SH-SY5Y (cell line): ENCODE measurements at regions not wholly inside any gene's neighbourhood (a gene's known extent, or its start where the extent isn't known, plus 50 kb on each side); places are given as distances from the start of the nearest gene placed in this dataset.

Source experiments
- GATA2 ChIP-seq: IDR thresholded peaks from 2 replicates; pipeline ENCODE4 v1.6.1; 2011; ENCODE audit warnings: mild to moderate bottlenecking, low read depth, low read length
- GATA3 ChIP-seq: IDR thresholded peaks from 2 replicates; pipeline ENCODE4 v1.6.1; 2011; ENCODE audit warnings: low read depth, mild to moderate bottlenecking, low read length, moderate library complexity

DNA sequence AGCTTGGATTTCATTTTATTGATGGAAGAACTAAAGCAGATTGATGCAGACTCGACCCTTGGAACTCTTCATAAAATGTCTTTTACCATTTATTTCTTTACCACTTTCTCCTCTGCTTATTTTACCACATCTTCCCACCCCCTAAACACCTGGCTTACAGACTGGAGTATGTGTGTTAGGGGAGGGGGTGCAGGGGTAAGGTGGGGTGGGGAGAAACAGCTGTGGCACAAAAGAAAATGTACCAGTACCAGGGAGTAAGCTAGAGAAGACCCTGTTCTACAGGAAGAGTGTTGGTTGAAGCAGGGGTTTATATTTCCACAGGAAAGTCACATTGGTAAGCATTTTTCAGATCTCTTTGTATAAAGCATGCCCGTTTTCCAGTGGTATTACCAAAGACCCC lies 312.7 kb upstream of the MTNR1B start:
- TF ChIP-seq GATA3 (no peak), GATA2 (no peak)

DNA sequence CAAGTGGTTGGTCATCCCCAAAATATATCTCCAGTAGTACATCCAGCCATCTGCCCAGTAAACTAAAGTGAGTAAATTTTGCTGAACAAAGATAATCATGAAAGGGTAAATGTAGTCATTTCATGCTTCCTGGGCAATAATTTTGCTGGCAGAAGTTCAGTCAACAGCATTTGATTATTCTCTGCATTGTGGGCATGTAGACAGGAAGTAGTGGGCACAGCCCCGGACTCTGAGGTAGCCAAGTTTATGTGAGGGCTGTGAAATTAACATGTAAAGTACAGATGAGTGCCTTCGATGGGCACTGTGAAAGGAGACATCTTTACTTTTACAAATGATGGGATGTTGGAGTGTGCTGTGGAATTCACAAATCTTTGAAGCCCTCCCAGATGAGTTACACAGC lies 312.2 kb upstream of the MTNR1B start:
- TF ChIP-seq GATA2 = no peak
- no peak for TF ChIP-seq GATA3

DNA sequence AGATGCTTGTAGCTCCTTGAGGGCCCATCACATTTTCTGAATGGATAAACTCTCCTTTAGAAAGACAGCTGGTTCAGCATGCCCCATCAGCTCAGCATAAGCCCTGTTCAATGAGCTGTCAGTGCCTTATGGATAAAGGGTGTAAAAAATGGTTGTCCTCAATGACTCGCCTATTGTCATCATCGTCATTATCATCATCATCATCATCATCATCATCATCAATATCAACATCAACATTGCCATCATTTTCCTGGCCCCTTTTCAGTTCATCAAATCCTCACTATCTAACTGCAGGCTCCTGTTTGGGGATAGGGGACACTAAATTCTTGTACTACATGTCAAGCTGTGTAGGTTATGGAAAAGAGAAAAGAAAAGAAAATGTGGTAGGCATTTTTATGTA lies 310.7 kb upstream of the MTNR1B start:
- no peak for TF ChIP-seq GATA2
- no peak for TF ChIP-seq GATA3

DNA sequence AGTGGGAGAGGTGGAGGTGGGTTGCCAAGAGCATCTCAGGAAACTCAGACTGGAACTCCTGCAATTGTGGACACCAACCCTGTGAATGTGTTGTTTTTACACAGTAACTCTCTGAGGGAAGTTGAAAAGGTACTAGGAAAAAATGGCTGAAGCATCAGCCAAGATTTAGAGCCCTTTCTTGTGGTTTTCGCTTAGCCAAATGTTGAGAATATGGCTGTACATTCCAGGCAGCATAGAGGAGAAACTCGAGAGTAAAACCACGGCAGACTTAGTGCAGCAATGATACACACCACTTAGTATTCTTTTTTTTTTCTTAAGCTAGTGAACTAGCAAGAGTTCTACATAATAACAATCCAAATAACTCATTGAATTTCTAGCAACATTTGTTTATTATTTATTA lies 309.7 kb upstream of the MTNR1B start:
- TF ChIP-seq GATA3 (no peak), GATA2 (no peak)

DNA sequence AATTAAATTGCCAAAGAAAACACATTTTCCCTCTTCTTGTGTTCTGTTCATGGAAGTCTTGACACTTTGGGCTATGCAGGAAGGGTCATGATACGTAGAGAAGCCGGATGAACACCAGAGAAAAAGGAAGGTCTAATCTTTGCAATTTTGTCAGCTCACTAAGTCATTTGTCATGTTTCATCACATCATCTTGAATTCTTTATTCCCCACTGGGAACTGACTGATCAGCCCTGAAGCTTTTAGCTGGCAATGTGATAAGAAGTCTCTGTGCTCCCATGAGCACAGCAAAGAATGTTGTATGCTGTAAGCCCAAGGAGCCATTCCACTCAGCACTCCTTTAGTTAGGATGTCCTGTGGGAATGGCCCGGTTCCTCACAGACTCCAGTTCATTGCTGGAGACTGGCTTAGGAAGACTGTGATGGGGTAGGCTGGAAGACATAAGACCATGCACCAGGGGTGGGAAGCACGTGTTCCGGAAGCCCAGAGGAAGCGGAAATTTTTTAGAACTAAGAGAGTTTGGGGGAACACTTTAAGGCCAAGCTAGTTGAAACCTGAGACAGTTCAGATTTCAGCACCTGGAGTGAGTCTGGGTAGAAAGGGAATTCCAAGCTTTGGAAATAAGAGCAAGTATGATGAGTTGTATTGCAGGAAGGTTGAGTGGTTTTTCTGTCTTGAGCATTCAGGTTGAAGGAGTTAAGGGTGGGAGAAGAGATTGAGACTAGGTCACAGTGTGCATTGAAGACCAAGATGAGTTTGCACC lies 306.7 kb upstream of the MTNR1B start:
- TF ChIP-seq GATA3 (no peak), GATA2 (no peak)

DNA sequence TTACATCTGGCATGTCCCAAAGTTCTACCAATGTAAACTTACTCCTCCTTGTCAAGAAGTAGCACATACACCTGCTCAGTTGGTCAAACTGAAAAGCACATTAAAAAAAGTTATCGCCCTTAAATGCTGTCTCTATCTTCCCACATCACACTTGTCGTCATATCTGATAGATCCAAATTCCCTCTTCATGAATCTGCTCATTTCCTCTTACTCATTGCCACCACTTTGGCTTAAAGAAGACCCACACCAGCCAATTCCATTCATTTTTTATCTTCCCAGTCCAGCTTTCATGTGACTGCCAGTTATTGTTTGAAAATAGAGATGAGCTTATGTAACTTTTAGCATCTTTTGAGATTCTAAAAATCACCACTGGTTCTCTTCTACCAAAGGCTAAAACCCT lies 305.9 kb upstream of the MTNR1B start:
- no peak for TF ChIP-seq GATA2
- no peak for TF ChIP-seq GATA3

DNA sequence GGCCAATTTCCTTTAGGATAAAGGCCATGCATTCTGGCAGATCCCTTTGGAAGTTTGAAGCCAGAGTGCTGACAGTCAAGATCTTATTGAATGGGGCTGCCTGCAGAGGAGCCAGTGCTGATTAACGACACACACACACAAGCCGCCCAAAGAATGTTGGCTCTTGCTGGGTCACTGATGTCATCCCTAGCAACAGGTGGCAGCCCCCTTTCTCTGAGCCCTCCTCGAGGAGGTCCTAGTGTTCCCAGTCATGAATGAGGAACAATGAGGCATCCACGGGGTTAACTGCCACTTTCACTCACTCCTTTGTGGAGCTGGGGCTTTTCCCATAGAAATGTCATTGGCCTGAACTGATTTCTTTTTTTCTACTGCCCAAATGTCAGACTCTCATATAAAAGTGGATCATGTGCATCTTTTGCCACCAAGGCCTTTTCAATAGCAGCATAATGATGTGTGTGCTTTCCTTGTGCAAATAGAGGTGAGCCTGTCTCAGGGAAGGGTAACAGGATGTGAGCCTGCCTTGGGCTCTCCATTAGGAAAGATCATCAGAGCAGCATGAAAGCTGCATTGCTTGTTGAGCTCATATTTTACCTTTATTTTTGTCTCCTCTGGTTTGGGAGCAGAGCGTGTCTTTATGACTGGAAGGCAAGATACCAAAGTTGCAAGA lies 301.8 kb upstream of the MTNR1B start:
- TF ChIP-seq GATA2 (no peak), GATA3 (no peak)

DNA sequence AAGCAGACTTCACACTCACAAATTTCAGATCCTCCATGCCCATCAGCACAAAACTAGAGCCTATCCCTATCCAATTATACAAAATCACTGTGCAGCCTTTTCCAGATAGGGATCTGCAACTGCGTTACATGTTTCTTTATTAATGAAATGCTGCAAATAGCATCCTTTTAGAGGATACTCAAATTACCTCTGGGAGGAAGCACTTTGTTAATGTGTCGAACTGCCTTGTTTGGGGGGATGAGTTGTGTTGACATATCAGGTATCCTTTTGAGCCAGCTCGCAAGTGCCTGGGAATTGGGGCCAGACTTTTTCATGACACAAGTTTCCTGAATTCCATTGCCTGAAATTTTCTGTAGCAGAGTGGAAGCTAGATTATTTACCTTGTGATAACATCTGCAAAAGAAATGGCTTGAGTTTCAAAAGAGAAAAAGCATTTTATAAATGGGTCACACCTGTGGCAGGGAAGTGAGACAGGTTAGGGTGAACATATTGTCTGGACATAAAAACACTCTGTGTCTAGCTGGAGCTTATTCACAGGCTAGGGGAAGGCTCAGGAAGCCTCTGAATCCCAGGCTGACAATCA lies 299.1 kb upstream of the MTNR1B start:
- TF ChIP-seq GATA3 (0 out of 2 replicates have a peak, but pooled peaks have one; percentile 41), GATA2 (peak; percentile 61)

DNA sequence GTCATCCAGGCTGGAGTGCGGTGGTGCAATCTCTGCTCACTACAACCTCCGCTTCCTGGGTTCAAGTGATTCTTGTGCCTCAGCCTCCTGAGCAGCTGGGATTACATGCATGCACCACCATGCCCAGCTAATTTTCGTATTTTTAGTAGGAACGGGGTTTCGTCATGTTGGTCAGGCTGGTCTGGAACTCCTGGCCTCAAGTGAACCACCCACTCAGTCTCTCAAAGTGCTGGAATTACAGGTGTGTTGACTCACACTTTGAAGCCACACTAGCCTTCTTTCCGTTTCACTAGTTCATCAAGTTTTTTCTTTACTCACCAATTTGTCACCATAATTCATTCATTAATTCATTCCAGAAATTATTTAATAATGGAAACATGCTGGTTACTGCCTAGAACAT lies 298.4 kb upstream of the MTNR1B start:
- no peak for TF ChIP-seq GATA3
- no peak for TF ChIP-seq GATA2

DNA sequence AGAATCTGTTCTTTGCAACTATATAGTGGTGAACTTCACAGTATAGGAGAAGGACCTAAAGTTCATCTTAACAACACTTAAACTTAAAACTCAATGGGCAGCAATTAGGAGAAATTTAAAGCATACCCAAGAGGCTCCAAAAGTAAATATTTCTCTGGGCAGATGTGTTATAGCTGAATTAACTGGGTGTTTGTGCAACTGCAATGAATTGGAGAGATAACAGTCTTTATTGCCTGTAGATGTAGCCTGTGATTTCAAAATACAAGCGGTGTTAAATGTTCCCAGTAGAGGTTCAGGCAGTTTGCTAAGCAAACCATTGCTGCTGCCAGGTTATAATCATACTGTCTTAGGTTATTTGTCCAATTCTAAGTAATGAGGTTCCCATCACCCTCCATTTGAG lies 294.1 kb upstream of the MTNR1B start:
- no peak for TF ChIP-seq GATA3
- TF ChIP-seq GATA2 = 0 out of 2 replicates have a peak, but pooled peaks have one; percentile 9

DNA sequence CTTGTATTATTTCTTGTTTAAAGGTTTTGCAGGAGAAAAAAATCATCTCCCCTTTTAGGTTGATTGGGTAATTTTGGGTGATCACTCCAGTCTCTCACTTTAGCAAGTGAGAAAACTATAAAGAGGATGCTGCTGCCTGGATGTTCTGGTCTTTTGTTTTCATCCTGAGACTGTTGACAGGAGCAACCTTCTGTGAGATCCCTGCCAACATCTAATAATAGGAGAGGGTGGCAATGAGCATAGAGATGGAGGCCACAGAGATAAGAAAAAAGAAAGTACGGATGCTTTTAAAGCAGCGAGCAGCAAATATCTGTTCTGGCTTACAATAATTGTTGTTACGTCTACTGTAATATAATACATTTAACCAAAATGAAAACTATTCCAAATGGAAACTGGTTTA lies 293.6 kb upstream of the MTNR1B start:
- TF ChIP-seq GATA3 (no peak), GATA2 (no peak)

DNA sequence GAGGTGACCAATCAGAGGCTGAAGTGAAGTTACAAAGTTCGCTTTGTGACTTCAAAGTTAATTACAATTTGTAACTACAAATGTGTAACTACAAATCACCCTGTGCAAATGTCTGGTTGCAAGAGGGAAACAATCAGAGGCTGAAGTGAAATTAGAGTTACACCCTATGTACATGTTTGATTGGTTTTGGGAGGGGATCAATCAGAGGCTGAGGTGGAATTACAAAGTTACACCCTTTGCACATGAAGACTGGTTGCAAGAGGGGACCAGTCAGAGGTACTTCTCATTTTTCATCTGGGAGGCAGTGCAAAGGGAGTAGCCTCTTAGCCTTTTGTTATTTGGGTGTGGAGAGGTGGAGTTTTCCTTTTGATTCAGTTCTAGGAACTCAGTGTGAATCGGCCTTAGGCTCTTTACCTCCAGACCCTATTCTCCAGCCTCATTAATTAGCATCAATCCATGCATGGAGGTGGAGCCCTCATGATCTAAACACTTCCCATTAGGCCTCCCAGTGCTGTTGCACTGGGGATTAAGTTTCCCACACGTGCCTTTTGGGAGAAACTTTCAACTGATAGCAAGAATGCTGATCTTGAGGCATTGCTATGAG lies 291.3 kb upstream of the MTNR1B start:
- TF ChIP-seq GATA3 (no peak), GATA2 (no peak)

DNA sequence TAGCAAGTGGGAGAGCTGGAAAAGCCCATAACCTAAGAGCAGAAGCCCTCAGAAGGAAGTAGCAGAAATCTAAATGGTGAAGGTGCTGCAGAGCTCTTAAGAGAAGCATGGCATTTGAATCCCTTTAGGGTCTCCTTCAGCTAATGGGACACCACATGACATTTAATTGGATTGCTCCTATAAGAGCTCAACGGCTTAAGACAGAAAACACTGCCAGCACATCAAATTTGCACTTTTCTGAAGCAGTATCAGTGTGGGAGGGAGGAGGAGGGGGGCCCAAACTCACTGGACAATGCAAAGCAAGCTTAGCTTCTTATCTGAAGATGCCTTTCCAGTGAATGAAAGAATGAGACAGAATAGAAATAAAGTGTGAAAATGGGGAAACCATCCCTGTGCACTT lies 287.9 kb upstream of the MTNR1B start:
- TF ChIP-seq GATA2 = no peak
- TF ChIP-seq GATA3 = no peak

DNA sequence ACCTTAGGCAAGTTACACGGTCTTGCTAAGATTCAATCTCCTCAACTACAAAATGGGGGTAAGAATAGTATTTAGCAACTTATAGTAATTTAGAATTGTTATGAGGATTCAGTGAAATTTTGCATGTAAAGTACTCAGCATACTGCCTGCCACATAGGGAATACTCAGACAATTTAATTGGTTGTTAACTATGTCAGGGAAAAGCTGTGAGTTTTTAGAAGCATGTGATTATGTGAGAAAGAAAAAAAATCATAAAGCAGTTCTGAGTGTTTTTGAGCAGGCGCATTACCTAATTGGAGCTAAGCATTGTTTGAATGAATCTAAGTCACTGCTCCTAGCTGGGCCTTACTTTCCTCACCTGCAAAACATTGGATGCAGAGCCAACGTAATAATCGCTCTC lies 287.3 kb upstream of the MTNR1B start:
- no peak for TF ChIP-seq GATA2
- no peak for TF ChIP-seq GATA3
